Astrocyte of the spinal cord (primary cell): ENCODE measurements at regions not wholly inside any gene's neighbourhood (a gene's known extent, or its start where the extent isn't known, plus 50 kb on each side); places are given as distances from the start of the nearest gene placed in this dataset.

Experiments
- DNase-seq: peaks from one replicate; pipeline ENCODE4 v3.0.0; 2011; ENCODE audit warnings: low read depth, low spot score
- H3K4me3 ChIP-seq: 2 replicates; pipeline ENCODE4 v1.5.1; 2011; ENCODE audit warnings: low read depth, mild to moderate bottlenecking, low read length, moderate library complexity
- in situ Hi-C: cut with HindIII; loops from 2 replicates; pipeline ENCODE4 v1.10.0; 2017; ENCODE audit warnings: low sequenced_read_pairs
- TF ChIP-seq, protein P1 (sequence below): IDR thresholded peaks from 2 replicates; pipeline ENCODE4 v1.5.1; 2012; ENCODE audit warnings: low read depth, mild to moderate bottlenecking, low read length, inconsistent platforms

DNA sequence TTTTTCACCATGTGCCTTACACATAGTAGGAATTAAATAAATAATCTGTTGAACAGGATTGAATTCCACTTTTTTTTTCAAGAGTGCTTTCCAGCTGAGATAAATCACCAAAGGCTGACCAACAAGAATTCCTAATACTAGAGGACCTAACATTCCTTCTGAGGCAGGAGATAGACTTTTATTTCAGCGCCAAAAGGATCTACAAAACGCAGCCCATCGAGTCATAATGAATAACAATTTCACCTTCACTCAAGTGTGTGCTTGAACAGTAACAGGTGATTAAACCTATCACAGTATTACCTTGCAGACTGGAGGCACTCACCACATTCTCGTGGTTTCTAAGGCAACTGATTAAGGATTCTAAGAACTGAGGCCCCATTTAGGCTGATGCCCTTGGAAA, 224.3 kb upstream of the ATP2B1 start:
- DNase-seq, result no peak
- in situ Hi-C loops, result no loop called here
- no peak overlapping the region for H3K4me3 ChIP-seq
- TF ChIP-seq, protein P1, sequence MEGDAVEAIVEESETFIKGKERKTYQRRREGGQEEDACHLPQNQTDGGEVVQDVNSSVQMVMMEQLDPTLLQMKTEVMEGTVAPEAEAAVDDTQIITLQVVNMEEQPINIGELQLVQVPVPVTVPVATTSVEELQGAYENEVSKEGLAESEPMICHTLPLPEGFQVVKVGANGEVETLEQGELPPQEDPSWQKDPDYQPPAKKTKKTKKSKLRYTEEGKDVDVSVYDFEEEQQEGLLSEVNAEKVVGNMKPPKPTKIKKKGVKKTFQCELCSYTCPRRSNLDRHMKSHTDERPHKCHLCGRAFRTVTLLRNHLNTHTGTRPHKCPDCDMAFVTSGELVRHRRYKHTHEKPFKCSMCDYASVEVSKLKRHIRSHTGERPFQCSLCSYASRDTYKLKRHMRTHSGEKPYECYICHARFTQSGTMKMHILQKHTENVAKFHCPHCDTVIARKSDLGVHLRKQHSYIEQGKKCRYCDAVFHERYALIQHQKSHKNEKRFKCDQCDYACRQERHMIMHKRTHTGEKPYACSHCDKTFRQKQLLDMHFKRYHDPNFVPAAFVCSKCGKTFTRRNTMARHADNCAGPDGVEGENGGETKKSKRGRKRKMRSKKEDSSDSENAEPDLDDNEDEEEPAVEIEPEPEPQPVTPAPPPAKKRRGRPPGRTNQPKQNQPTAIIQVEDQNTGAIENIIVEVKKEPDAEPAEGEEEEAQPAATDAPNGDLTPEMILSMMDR, result no peak

DNA sequence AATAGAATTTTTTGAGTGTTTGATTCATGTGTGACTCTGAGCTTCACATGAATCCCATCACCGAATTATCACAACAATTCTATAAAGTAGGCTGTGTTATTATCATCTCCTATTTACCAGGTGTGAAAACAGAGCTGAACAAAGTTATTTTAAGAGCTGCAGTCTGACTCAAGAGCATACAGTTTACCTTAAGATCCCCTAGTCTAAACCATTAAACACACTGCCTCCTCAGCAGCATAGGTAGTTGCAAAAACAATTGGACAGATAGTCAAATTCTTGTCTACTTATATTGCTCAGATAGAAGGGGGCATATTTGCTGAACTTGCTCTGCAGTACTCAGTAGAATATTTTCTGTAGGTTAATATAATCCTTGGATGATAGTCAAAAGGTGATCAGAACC, 219.8 kb upstream of the ATP2B1 start:
- H3K4me3 ChIP-seq, result no peak overlapping the region
- in situ Hi-C loops, result no loop called here
- DNase-seq, result no peak
- TF ChIP-seq, protein P1, result no peak

DNA sequence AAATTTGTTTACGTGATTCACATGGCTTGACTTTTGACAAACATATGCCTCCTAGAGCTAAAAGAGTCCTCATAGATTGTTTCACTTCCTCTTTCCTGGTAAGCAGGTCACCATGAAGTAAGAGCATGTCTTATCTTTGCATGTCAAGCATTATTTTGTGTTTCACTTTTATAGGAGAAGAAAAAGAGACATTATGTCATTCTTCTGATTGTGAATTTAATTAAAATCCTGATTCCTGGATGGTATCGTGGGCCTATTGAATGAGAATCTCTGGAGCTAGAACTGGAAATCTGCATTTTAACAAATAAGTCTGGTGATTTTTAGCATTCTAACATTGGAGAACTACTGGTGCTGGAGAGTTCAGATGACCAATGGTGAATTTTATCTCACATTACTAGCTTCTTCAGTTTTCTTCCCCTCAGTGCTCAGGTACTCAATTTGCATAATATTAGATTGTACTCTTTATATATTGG, 218.6 kb upstream of the ATP2B1 start:
- no peak for DNase-seq
- H3K4me3 ChIP-seq, result no peak overlapping the region
- TF ChIP-seq, protein P1, result no peak
- in situ Hi-C loops, result no loop called here

DNA sequence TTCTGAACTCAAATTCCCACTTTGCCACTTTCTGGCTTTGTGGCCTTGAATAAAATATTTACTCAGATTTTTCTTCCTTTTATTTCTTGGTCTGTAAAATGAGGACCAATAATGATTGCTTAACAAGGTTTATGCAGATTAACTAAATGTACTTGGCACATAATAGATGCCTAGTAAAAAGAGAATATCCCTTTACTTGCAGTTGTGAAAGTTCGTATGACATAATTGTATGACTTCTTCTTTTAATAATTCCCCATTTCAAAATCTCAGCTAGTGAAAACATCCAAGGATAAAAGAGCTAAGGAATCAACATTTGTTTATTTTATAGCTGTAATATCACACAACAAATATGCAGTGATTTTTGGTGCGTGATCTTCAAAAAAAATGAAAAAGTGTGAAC, 215.6 kb upstream of the ATP2B1 start:
- in situ Hi-C loops, result no loop called here
- TF ChIP-seq, protein P1, result no peak
- no peak overlapping the region for H3K4me3 ChIP-seq
- no peak for DNase-seq

DNA sequence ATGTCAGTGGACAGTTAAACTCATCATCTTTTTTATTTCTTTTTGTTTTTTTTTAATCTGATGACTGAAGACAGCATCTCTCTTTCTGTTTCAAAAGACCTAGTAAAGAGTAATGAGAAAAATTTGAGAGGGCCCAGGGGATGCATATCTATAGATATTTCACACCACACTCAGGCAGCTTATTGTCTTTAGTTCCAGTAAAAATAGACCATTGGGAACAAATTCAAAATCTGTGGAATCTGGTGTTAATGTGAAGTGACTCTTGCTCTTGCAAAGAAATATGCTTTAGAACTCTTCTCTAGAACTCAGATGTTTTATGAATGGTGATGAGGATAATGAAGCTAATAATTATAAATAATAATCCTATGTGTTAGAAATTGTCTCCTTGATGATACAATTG, 214.5 kb upstream of the ATP2B1 start:
- TF ChIP-seq, protein P1, result no peak
- no peak overlapping the region for H3K4me3 ChIP-seq
- no peak for DNase-seq
- in situ Hi-C loops, result no loop called here

DNA sequence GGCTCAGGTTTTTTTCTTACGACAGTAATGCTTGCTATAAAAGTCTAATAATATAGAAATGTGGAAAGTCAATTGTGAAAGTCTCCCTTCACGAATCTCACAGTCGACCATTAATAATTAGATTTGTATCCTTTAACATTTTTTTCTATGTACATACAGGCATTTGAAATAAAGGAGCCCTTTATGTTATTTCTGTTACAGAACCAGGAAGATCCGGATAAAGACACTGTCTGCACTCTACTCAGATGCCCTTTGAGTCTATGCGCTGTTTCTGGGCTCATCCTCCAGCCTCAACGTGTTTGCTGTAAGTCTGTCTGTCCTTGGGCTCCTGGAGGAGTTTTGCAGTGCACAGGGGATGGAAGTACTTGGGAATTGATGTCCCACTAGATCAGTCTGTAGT, 212.2 kb upstream of the ATP2B1 start:
- H3K4me3 ChIP-seq, result no peak overlapping the region
- DNase-seq, result no peak
- TF ChIP-seq, protein P1, result no peak
- in situ Hi-C loops, result no loop called here
